ENCODE measurements at regions not wholly inside any gene's neighbourhood (a gene's known extent, or its start where the extent isn't known, plus 50 kb on each side); places are given as distances from the start of the nearest gene placed in this dataset.
"Not testable (repeated sequence)": the region's sequence is repeated elsewhere in the genome, so short reads cannot be mapped to it uniquely, and the experiment has no call there.

DNA sequence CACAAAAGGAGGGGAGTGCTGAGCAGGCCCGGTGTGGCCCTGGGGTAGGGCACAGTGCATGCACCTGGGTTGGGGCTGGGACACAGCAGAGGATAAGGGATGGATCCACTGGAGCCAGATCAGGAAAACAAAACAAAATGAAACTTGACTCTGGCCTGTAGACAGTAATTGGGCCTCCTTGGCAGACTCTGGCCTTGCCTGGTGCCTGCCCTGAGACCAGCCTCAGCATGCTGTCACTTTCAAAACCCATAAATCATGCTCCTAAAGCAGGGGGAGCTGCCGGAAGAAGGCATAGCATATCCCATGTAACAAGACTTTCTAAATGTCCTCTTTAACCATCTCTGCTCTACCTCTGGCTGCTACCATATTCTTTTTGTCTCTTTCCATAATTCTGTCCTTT, 61.1 kb upstream of the IGFBP5 start:
- H3K27ac ChIP-seq, result no peak overlapping the region
- TF ChIP-seq ZFX (IDR thresholded peaks at IDR 0.05), result no peak
- TF ChIP-seq, protein P1, sequence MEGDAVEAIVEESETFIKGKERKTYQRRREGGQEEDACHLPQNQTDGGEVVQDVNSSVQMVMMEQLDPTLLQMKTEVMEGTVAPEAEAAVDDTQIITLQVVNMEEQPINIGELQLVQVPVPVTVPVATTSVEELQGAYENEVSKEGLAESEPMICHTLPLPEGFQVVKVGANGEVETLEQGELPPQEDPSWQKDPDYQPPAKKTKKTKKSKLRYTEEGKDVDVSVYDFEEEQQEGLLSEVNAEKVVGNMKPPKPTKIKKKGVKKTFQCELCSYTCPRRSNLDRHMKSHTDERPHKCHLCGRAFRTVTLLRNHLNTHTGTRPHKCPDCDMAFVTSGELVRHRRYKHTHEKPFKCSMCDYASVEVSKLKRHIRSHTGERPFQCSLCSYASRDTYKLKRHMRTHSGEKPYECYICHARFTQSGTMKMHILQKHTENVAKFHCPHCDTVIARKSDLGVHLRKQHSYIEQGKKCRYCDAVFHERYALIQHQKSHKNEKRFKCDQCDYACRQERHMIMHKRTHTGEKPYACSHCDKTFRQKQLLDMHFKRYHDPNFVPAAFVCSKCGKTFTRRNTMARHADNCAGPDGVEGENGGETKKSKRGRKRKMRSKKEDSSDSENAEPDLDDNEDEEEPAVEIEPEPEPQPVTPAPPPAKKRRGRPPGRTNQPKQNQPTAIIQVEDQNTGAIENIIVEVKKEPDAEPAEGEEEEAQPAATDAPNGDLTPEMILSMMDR (conservative IDR thresholded peaks at IDR 0.05), result no peak

DNA sequence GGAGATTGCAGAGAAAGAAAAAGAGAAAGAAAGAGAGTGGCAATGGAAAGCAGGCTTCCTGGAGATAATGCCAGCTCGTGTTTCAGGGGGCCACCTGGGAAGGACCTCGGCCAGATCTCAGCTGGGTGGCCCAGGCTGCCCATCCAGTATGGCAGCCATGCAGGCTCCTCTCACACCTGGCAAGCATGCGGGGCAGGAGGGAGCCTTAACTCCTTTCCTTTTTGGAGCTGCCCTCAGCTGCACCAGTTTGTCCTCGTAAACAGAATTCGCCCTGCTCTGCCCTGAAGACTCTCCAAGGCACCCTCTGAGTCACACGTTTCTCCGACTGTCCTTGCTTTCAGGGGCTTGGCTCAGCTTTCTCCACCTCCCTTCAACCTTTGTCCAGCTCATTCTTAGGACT, 59.5 kb upstream of the IGFBP5 start:
- no peak overlapping the region for H3K27ac ChIP-seq
- TF ChIP-seq, protein P1 (conservative IDR thresholded peaks at IDR 0.05), result no peak
- TF ChIP-seq ZFX (IDR thresholded peaks at IDR 0.05), result no peak

DNA sequence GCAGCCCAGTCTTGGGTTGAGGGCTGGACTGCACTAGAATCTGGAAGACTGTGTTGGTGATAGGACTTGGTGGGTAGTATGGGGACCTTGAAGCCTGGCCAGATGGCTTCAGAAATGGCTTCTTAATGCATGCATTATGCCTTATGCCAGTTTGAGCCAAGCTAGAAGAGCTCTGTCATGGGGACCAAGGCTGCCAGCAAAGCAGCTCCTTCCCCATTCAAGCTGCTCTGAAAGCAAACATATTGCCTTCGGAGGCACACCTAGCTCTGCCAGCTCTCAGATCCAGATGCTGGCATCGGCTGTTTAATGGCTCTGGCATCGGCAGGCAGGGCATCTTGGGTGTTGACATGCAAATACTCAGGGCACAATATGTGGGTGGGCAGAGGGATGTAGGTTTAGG, 59.0 kb upstream of the IGFBP5 start:
- TF ChIP-seq, protein P1 (conservative IDR thresholded peaks at IDR 0.05), result no peak
- no peak for TF ChIP-seq ZFX (IDR thresholded peaks at IDR 0.05)
- no peak overlapping the region for H3K27ac ChIP-seq

DNA sequence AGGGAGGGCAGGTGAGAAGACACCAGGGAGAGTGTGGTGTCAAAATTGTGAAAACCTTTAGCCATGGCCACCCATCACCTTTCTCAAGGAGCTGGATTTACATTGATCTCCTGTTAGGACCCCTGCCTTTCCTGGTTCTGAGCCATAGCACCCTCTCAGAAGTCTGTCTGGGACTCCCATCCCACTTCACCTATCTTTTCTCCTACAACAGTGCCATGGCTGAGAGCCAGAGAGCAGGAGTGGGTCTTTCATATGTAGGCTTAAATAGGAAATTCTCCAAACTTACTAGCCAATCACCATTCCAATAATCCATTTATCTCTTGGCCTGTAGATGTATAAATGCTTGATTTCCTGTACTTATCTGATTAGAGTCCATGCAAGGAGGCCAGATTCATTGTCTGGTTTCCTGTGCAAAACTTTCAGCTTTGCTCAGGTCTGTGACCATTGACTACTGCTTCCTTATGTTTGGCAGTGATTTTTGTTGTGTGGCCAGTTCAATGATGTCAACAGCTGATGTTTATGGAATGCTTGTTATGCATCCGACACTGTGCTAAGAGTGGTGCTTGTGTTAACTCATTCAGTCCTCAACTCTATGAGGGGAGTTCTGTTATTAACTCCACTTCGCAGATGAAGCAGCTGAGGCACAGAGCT, 57.6 kb upstream of the IGFBP5 start:
- TF ChIP-seq, protein P1 (conservative IDR thresholded peaks at IDR 0.05), result no peak
- TF ChIP-seq ZFX (IDR thresholded peaks at IDR 0.05), result no peak
- H3K27ac ChIP-seq, result no peak overlapping the region

DNA sequence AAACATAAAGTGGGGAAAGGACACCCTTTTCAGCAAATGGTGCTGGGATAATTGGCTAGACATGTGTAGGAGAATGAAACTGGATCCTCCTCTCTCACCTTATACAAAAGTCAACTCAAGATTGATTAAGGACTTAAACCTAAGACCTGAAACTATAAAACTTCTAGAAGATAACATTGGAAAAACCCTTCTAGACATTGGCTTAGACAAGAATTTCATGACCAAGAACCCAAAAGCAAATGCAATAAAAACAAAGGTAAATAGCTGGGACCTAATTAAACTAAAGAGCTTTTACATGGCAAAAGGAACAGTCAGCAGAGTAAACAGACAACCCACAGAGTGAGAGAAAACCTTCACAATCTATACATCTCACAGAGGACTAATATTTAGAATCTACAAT, 55.4 kb upstream of the IGFBP5 start:
- not testable (repeated sequence) for H3K27ac ChIP-seq

DNA sequence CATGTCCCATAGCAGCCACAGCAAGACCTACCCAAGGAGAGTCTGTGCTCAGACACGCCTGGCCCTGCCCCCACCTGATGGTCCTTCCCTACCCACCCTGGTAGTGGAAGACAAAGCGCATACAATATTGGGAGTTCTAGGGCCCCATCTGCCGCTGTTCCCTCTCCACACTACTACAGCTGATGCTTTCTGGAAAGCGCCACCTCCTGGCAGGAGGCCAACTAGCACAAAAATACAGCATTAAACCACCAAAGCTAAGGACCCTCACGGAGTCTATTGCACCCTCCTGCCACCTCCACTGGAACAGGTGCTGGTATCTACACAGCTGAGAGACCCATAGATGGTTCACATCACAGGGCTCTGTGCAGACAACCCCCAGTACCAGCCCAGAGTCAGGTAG, 50.9 kb upstream of the IGFBP5 start:
- not testable (repeated sequence) for H3K27ac ChIP-seq

DNA sequence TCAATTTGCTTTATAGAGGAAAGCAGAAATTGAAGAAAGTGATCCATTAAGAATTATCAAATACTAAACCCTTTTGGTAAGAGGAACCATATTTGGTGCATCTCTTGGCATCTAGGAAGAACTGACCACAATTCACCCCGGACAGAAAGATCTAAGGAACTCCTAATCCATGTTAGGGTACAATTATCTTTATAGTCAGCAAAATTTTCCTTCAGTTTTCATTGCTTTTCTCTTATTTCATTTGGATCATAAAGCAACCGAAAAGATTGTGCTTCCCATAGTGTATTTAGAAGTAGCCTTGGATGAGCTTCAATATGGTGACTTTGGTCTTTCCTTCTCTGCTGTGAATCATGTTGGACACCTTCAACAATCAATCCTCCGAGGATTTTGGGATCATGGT, 50.1 kb upstream of the IGFBP5 start:
- H3K27ac ChIP-seq, result no peak overlapping the region
- TF ChIP-seq, protein P1 (conservative IDR thresholded peaks at IDR 0.05), result no peak
- TF ChIP-seq ZFX (IDR thresholded peaks at IDR 0.05), result no peak

Data from C4-2B (cell line).